ENCODE measurements at regions not wholly inside any gene's neighbourhood (a gene's known extent, or its start where the extent isn't known, plus 50 kb on each side); places are given as distances from the start of the nearest gene placed in this dataset.

- Mint-ChIP-seq H3K36me3 (ENCODE audit: low read depth) (no peaks in the 10 kb centered on the region), H3K27ac (ENCODE audit: unreplicated experiment) (no peak overlapping the region), H3K27me3 (ENCODE audit: low read depth) (peaks cover 2% of the 10 kb centered on the region), H3K4me3 (ENCODE audit: unreplicated experiment) (no peak overlapping the region), H3K9me3 (ENCODE audit: low read depth) (no peaks in the 10 kb centered on the region), H3K4me1 (ENCODE audit: low read depth) (no peaks in the 10 kb centered on the region)
- TF ChIP-seq CTCF (IDR thresholded peaks at IDR 0.05) = no peak
- no peak for DNase-seq (ENCODE audit: low spot score)
These were observed 916.2 kb upstream of the GHITM start for GRCh38 chr10:83222832-83223742.

GRCh38 chr10:83225781-83226180, 913.5 kb upstream of the GHITM start:
- peaks cover 2% of the 10 kb centered on the region for H3K27me3 Mint-ChIP-seq (ENCODE audit: low read depth)

GRCh38 chr10:83229991-83230390, 909.3 kb upstream of the GHITM start:
- no peak overlapping the region for H3K4me3 Mint-ChIP-seq (ENCODE audit: unreplicated experiment)
- H3K27me3 Mint-ChIP-seq (ENCODE audit: low read depth) = peaks cover 7% of the 10 kb centered on the region

More at GRCh38 chr10:83225781-83226180, 913.5 kb upstream of the GHITM start:
- Mint-ChIP-seq H3K4me3 (ENCODE audit: unreplicated experiment) (no peak overlapping the region), H3K9me3 (ENCODE audit: low read depth) (no peaks in the 10 kb centered on the region), H3K27ac (ENCODE audit: unreplicated experiment) (no peak overlapping the region), H3K4me1 (ENCODE audit: low read depth) (no peaks in the 10 kb centered on the region), H3K36me3 (ENCODE audit: low read depth) (no peaks in the 10 kb centered on the region)
- no peak for DNase-seq (ENCODE audit: low spot score)
- no peak for TF ChIP-seq CTCF (IDR thresholded peaks at IDR 0.05)

GRCh38 chr10:83233691-83234090, 905.6 kb upstream of the GHITM start:
- Mint-ChIP-seq H3K9me3 (ENCODE audit: low read depth) (no peaks in the 10 kb centered on the region), H3K4me3 (ENCODE audit: unreplicated experiment) (no peak overlapping the region), H3K4me1 (ENCODE audit: low read depth) (peaks cover 3% of the 10 kb centered on the region), H3K27me3 (ENCODE audit: low read depth) (peaks cover 5% of the 10 kb centered on the region), H3K27ac (ENCODE audit: unreplicated experiment) (no peak overlapping the region), H3K36me3 (ENCODE audit: low read depth) (no peaks in the 10 kb centered on the region)
- no peak for TF ChIP-seq CTCF (IDR thresholded peaks at IDR 0.05)
- no peak for DNase-seq (ENCODE audit: low spot score)

More at GRCh38 chr10:83229991-83230390, 909.3 kb upstream of the GHITM start:
- TF ChIP-seq CTCF (IDR thresholded peaks at IDR 0.05) = no peak
- DNase-seq (ENCODE audit: low spot score) = no peak
- peaks cover 3% of the 10 kb centered on the region for H3K4me1 Mint-ChIP-seq (ENCODE audit: low read depth)
- H3K36me3 Mint-ChIP-seq (ENCODE audit: low read depth) = no peaks in the 10 kb centered on the region
- H3K27ac Mint-ChIP-seq (ENCODE audit: unreplicated experiment) = no peak overlapping the region
- no peaks in the 10 kb centered on the region for H3K9me3 Mint-ChIP-seq (ENCODE audit: low read depth)

- H3K27ac Mint-ChIP-seq (ENCODE audit: unreplicated experiment) = no peak overlapping the region
- no peak overlapping the region for H3K4me3 Mint-ChIP-seq (ENCODE audit: unreplicated experiment)
- H3K9me3 Mint-ChIP-seq (ENCODE audit: low read depth) = peaks cover 6% of the 10 kb centered on the region
- TF ChIP-seq CTCF (IDR thresholded peaks at IDR 0.05) = no peak
- no peaks in the 10 kb centered on the region for H3K4me1 Mint-ChIP-seq (ENCODE audit: low read depth)
- peaks cover 2% of the 10 kb centered on the region for H3K27me3 Mint-ChIP-seq (ENCODE audit: low read depth)
- peaks cover 2% of the 10 kb centered on the region for H3K36me3 Mint-ChIP-seq (ENCODE audit: low read depth)
- DNase-seq (ENCODE audit: low spot score) = no peak
These were observed 891.1 kb upstream of the GHITM start for GRCh38 chr10:83248106-83248631.
